ENCODE measurements at regions not wholly inside any gene's neighbourhood (a gene's known extent, or its start where the extent isn't known, plus 50 kb on each side); places are given as distances from the start of the nearest gene placed in this dataset.
"Not testable (repeated sequence)": the region's sequence is repeated elsewhere in the genome, so short reads cannot be mapped to it uniquely, and the experiment has no call there.

GRCh38 chr6:50998905-50999304 lies 180.2 kb downstream of the TFAP2B start:
- FAIRE-seq: no peak

GRCh38 chr6:51001399-51001798 lies 182.7 kb downstream of the TFAP2B start:
- no peak for FAIRE-seq

- FAIRE-seq: no peak
Observed at GRCh38 chr6:51004380-51004779, 185.7 kb downstream of the TFAP2B start.

- FAIRE-seq: no peak
Observed at GRCh38 chr6:51005779-51006178, 187.1 kb downstream of the TFAP2B start.

- no peak for FAIRE-seq
Observed at GRCh38 chr6:51007237-51007636, 188.6 kb downstream of the TFAP2B start.

GRCh38 chr6:51008693-51009092 lies 190.0 kb downstream of the TFAP2B start:
- not testable (repeated sequence) for FAIRE-seq

- FAIRE-seq: no peak
Observed at GRCh38 chr6:51013376-51013775, 194.7 kb downstream of the TFAP2B start.

GRCh38 chr6:51015394-51015793 lies 196.7 kb downstream of the TFAP2B start:
- FAIRE-seq: no peak

GRCh38 chr6:51016489-51016888 lies 197.8 kb downstream of the TFAP2B start:
- FAIRE-seq: no peak

- FAIRE-seq: no peak
Observed at GRCh38 chr6:51019806-51020205, 201.1 kb downstream of the TFAP2B start.

- FAIRE-seq: no peak
Observed at GRCh38 chr6:51021171-51021570, 202.5 kb downstream of the TFAP2B start.

GRCh38 chr6:51024126-51024525 lies 205.5 kb downstream of the TFAP2B start:
- no peak for FAIRE-seq

- no peak for FAIRE-seq
Observed at GRCh38 chr6:51025082-51025777, 206.6 kb downstream of the TFAP2B start.

GRCh38 chr6:51027283-51028065 lies 208.8 kb downstream of the TFAP2B start:
- FAIRE-seq: no peak

- FAIRE-seq: no peak
Observed at GRCh38 chr6:51028276-51028675, 209.6 kb downstream of the TFAP2B start.

GRCh38 chr6:51029561-51029960 lies 210.9 kb downstream of the TFAP2B start:
- FAIRE-seq: no peak

GRCh38 chr6:51045548-51045947 lies 226.9 kb downstream of the TFAP2B start:
- no peak for FAIRE-seq

- no peak for FAIRE-seq
Observed at GRCh38 chr6:51049288-51049982, 230.8 kb downstream of the TFAP2B start.

GRCh38 chr6:51049983-51050877 lies 231.6 kb downstream of the TFAP2B start:
- no peak for FAIRE-seq

- FAIRE-seq: not testable (repeated sequence)
Observed at GRCh38 chr6:51052716-51053115, 234.0 kb downstream of the TFAP2B start.

- not testable (repeated sequence) for FAIRE-seq
Observed at GRCh38 chr6:51055316-51055715, 236.6 kb downstream of the TFAP2B start.

- FAIRE-seq: peak; percentile 65
Observed at GRCh38 chr6:51057296-51057695, 238.6 kb downstream of the TFAP2B start.

Measured in islet of Langerhans (tissue), 1 donor.